ENCODE measurements at regions not wholly inside any gene's neighbourhood (a gene's known extent, or its start where the extent isn't known, plus 50 kb on each side); places are given as distances from the start of the nearest gene placed in this dataset.

- TF ChIP-seq CTCF (optimal IDR thresholded peaks at IDR 0.05 in 1 of 3, IDR thresholded peaks at IDR 0.05 in 1 of 3, conservative IDR thresholded peaks at IDR 0.05 in 1 of 3; ENCODE audit: extremely low read depth in 1 of 3, insufficient read depth in 2 of 3, low read length in 3 of 3) = no peak
- no peak for TF ChIP-seq EZH2 (IDR thresholded peaks at IDR 0.05; ENCODE audit: low read length)
Observed at GRCh38 chr7:10483671-10484070, 490.0 kb upstream of the PHF14 start.

Measured in keratinocyte (primary cell).